GM12874 (cell line): ENCODE measurements at regions not wholly inside any gene's neighbourhood (a gene's known extent, or its start where the extent isn't known, plus 50 kb on each side); places are given as distances from the start of the nearest gene placed in this dataset.

Experiments used
- CTCF ChIP-seq: IDR thresholded peaks from 2 replicates; pipeline ENCODE4 v1.5.1; 2011; ENCODE audit warnings: low read depth, mild to moderate bottlenecking, control low read depth, low read length, moderate library complexity; ENCODE audit not compliant: insufficient read depth

DNA sequence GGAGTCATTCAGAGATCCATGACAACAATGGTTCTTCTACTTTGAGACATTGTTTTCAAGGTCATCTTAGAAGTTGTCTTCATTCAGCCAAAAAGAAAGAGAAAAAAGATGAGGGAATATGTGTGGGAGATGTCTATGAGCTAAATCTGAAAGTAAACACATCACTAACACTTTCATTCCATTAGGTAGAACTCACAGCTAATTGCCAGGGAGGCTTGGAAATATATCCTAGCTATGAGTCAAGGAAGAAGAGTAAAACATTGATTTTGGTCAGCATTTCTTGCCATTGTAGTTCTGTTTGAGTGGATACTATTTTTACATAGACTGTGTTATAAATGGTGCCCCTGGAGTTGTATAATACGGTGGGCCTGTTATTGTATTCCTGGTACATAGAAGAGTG is 316.4 kb upstream of the MYOCD start:
- no peak for TF ChIP-seq CTCF

DNA sequence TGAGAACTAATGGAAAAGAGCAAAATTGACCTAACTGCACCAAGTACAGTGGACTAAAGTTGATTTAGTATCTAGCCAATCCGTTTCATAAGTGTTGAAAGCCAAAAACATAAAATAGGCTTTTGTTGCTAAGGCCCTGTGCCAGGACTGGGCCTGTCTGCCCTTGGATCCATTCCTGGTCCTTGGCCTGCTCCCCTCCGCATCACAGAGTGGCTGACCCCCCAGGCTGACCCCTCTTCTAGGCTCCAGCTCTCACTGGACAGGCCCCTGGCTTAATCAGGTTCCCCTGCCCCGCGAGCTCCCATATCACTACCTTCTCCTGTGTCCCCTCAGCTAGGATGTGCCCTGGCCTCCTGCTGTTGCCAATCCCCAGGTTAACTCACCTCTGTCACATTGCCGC is 313.6 kb upstream of the MYOCD start:
- TF ChIP-seq CTCF = no peak

- TF ChIP-seq CTCF = no peak
Measured at GRCh38 chr17:12357600-12357999, 308.1 kb upstream of the MYOCD start.

DNA sequence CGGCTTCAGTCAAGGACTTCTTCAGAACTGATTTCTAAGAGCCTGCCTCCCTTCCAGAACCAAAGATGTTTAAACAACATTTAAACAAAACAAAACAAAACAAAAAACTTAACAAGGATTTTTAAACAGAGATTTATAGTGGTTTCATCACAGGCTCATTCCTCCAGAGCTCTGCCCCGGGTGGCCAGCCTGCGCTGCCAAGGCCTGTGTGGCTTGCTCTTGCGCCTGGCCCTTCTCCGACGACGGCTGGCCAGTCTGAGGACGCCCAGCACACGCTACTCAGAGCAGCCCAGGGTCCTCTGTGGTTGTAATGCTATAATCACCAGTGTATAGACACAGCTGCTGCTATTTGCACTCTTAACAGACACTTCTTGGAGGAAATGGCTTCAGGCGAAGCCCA is 307.2 kb upstream of the MYOCD start:
- TF ChIP-seq CTCF = no peak

DNA sequence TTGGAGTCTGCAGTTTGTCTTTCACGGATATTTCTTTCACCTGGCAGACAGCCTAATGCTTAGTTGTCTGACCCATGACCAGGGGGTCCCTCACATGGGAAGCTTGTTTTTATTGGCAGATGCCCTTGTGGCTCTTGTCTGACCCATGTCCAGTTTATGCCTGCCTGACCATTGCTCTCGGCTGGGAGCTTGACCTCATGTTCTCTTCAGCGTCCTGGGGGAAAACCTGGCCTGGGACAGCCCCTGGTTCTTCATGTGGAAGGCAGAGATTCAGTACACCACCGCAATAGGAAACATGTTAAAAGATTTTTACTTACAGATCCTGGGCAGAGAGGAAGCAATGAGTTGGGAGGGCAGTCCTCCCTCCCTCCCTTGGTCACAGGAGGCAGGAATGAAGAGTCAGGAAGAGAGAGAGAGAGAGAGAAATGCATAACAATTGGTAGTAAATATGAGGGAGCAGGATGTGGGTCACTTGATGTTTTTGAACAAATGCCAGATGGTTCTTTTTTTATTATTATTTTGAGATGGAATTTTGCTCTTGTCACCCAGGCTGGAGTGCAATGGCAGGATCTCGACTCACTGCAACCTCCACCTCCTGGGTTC is 302.7 kb upstream of the MYOCD start:
- TF ChIP-seq CTCF = no peak

DNA sequence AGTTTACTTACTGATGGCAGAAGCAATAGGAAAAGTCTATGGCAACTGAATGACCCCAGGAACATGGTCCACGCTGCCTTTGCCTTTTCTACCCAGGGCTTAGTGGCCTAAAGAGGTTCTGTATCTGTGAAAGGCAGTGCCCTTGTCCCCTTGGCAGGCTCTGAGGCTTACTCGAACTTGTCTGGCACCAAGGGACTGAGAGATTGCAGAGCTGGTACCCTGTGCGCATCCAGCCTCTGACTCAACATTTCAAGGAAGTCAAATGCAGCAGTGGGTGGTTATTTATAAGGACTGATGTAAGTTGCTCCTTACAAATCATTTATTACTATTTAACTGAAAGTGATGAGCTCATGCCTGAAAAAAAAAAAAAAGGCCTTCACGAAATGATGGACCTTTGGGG is 299.9 kb upstream of the MYOCD start:
- no peak for TF ChIP-seq CTCF

GRCh38 chr17:12369065-12369464 is 296.6 kb upstream of the MYOCD start:
- TF ChIP-seq CTCF = no peak
